Lung (tissue), 11 donors: ENCODE measurements at regions not wholly inside any gene's neighbourhood (a gene's known extent, or its start where the extent isn't known, plus 50 kb on each side); places are given as distances from the start of the nearest gene placed in this dataset.

Experiments
- ATAC-seq: fragments of 200-7000 bp; cut with Tn5 transposase; one replicate; pipeline ENCODE4 v1.9.1; 2020; ENCODE audit warnings: moderate number of reproducible peaks; ENCODE audit not compliant: insufficient read depth, low FRiP score
- DNase-seq, 3 donors: peaks; one replicate each; pipeline ENCODE4 v3.0.0-alpha.2; 2013 to 2017
- H3K27ac ChIP-seq, 2 donors: one replicate each; pipeline ENCODE4 v1.5.1; 2013; ENCODE audit warnings: mild to moderate bottlenecking in 2 of 2, moderate library complexity in 2 of 2, control low read depth in 1 of 2, inconsistent platforms in 1 of 2, low read depth in 1 of 2, low read length in 1 of 2
- H3K27me3 ChIP-seq, 3 donors: one replicate each; pipeline ENCODE4 v1.5.1; 2013; ENCODE audit warnings: low read length in 2 of 3; ENCODE audit not compliant: control insufficient read depth in 3 of 3, insufficient read depth in 3 of 3
- H3K36me3 ChIP-seq, 4 donors: one replicate each; pipeline ENCODE4 v1.5.1; 2013; ENCODE audit warnings: low read length in 4 of 4, mild to moderate bottlenecking in 1 of 4, moderate library complexity in 1 of 4; ENCODE audit not compliant: control insufficient read depth in 4 of 4, insufficient read depth in 4 of 4
- H3K4me1 ChIP-seq, 5 donors: one replicate each; pipeline ENCODE4 v1.5.1; 2013; ENCODE audit warnings: low read length in 5 of 5, mild to moderate bottlenecking in 2 of 5, moderate library complexity in 1 of 5; ENCODE audit not compliant: control insufficient read depth in 5 of 5, insufficient read depth in 5 of 5
- H3K4me3 ChIP-seq: one replicate; pipeline ENCODE4 v1.5.1; 2013; ENCODE audit warnings: mild to moderate bottlenecking, control low read depth, moderate library complexity
- H3K9ac ChIP-seq, 2 donors: one replicate each; pipeline ENCODE4 v1.5.1; 2013; ENCODE audit warnings: low read length in 2 of 2, control low read depth in 1 of 2; ENCODE audit not compliant: insufficient read depth in 1 of 2
- H3K9me3 ChIP-seq, 4 donors: one replicate each; pipeline ENCODE4 v1.5.1; 2013; ENCODE audit warnings: low read length in 3 of 4, mild to moderate bottlenecking in 1 of 4, moderate library complexity in 1 of 4; ENCODE audit not compliant: control insufficient read depth in 4 of 4, insufficient read depth in 3 of 4
- CTCF ChIP-seq: IDR thresholded peaks from 2 replicates; pipeline ENCODE4 v1.5.1; 2012; ENCODE audit warnings: mild to moderate bottlenecking; ENCODE audit errors: control extremely low read depth, extremely low read depth
- WGBS, 2 donors: extraction: QIAGEN DNeasy Blood & Tissue Kit; methylation state at CpG; one replicate each; pipeline ENCODE4 v1.1.7; 2013; 5-methylcytosine and 5-hydroxymethylcytosine counted together
- donor health status: control.
- donor health status: control.
- donor health status: Bipolar disorder and iron deficiency.
- donor health status: healthy.
- donor health status: DM: yes; HTN: yes; CAD: no.

DNA sequence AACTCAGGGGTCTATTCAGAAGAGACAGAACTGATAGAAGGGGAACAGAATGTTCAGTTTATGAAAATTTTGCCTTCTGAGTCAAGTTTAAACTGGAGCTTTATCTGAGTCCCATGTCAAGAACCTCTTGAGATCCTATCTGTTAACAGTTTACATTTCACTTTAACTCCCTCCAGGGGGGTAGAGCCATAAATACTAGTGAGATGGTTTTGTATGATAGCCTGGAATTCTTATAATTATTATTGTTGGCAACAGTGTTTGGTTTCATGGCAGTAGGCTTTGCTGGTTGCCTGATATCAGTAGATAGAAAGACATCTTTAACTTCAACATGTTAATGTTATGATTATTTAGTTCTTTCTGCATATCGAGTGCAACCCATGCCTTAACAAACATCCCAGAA, 498.5 kb downstream of the INSC start:
- DNase-seq: no peak
- Histone ChIP-seq H3K36me3 (no peaks in the 10 kb centered on the region), H3K27me3 (no peaks in the 10 kb centered on the region), H3K4me3 (no peak overlapping the region), H3K27ac (no peak overlapping the region), H3K9ac (no peak overlapping the region), H3K4me1 (peaks cover 0 to 9% (median 0%) of the 10 kb centered on the region in 5 donors), H3K9me3 (no peaks in the 10 kb centered on the region)
- WGBS, 2 donors: 61 to 64% methylated on average over 1 of the region's 1 CpG
- TF ChIP-seq CTCF: no peak
- ATAC-seq: no peak

DNA sequence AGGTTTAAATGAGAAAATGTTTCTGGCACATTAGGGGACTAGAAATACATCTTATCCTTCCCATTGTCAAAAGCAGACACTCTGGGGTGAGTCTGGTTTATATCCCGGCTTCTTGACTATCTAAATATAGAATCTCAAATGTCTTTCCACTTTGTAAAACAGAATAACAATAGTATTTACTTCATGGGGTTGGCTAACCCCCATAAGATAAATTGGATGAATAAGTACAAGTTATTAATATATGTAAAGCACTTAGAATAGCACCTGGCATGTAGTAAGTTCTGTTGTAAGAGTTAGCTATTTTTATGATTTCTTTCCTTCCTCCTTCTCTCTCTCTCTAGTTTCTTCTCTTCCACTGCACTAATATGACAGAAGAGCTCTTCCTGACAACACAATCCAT, 499.1 kb downstream of the INSC start:
- no peak overlapping the region for H3K4me3 ChIP-seq
- ATAC-seq (no peak), DNase-seq (no peak)
- H3K9me3 ChIP-seq: no peaks in the 10 kb centered on the region
- H3K27ac ChIP-seq: no peak overlapping the region
- no peak overlapping the region for H3K9ac ChIP-seq
- peaks cover 0 to 6% (median 0%) of the 10 kb centered on the region in 5 donors for H3K4me1 ChIP-seq
- no peak for TF ChIP-seq CTCF
- WGBS, 2 donors: 60 to 70% methylated on average over 1 of the region's 1 CpG
- H3K36me3 ChIP-seq: no peaks in the 10 kb centered on the region
- no peaks in the 10 kb centered on the region for H3K27me3 ChIP-seq

DNA sequence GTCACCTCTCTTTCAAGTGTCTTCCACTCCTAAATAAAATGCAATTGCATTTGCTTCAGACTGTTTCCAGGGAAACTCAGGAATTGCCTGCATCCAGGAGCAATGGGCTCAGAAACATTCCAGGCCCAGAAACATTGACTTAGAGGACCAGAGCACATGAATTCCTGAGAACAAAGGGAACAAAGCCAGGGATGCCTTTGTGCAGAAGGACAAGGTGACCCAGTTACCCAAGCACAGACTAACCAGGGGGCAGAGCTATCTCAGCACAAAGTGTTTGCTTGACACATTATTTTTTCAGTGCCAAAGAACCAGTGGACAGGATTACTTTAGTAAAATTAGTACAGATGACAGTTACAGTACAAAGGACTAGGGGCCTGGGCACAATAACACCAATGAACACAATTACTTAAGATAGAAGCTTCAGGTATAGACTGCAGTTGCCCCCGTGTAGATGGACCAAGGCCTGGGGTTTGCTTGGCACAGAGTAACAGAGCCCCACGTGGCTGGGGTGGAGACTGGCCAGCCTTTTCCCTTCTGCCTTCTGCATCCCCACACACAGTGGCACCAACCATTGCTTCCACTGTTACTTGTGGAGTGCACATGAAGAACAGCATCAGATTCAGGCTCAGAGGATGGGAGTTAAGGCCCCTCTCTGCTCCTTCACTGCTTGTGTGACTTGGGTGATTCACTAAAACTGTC, 500.8 kb downstream of the INSC start:
- H3K4me3 ChIP-seq: no peak overlapping the region
- H3K4me1 ChIP-seq: peaks cover 0 to 6% (median 0%) of the 10 kb centered on the region in 5 donors
- H3K27ac ChIP-seq: no peak overlapping the region
- H3K27me3 ChIP-seq: no peaks in the 10 kb centered on the region
- WGBS, 2 donors: 69 to 87% methylated on average over 2 of the region's 2 CpGs
- no peaks in the 10 kb centered on the region for H3K36me3 ChIP-seq
- no peak overlapping the region for H3K9ac ChIP-seq
- TF ChIP-seq CTCF: no peak
- DNase-seq (no peak), ATAC-seq (no peak)
- H3K9me3 ChIP-seq: no peaks in the 10 kb centered on the region
